Non-pigmented ciliary epithelial cell (primary cell): ENCODE measurements at regions not wholly inside any gene's neighbourhood (a gene's known extent, or its start where the extent isn't known, plus 50 kb on each side); places are given as distances from the start of the nearest gene placed in this dataset.

Experiments used
- DNase-seq: peaks from one replicate; pipeline ENCODE4 v3.0.0-alpha.2; 2010; ENCODE audit warnings: low read depth

DNA sequence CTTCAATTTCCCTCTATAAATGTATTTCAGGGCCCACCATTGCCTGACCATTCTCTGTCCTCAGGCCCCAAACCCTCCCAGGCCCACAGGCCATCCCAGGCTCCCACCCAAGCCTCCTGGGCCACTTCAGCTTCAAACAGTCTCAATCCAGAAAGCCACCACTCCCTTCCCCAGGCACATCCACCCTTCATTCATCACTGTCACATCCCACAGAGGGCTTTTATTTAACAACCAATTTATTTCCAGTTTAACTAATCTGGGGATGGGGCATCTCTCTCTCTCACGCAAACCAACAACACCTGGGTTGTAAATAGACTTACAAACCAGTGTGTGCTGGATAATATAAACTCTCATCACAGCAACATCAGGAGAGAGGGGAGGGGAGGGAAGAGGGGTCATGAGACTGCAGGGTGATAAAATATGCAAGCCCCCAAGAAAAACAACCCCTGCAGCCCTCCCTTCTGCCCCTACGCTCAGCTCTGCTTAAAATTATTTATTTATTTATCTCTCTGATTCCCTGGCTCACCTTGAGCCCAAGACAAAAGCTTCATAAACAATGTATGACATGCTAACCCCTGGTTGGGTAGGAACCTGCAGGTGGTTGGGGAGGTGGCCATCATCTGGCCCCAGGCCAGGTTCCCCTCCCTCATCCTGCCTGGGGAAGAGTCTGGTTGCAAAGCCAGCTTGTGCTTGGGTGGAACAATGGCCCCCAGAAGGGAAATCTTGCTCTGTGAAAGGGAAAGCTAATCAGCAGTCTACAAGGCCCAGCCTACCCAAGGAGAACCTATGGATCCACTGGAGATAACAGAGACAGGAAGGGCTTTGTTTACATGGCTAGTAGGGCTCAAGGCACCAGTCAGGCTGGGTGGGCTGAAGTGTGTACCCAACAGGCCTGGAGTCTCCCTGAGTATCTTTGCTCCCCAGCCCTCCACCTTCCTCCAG lies 359.2 kb downstream of the BUD13 start:
- DNase-seq, result no peak

DNA sequence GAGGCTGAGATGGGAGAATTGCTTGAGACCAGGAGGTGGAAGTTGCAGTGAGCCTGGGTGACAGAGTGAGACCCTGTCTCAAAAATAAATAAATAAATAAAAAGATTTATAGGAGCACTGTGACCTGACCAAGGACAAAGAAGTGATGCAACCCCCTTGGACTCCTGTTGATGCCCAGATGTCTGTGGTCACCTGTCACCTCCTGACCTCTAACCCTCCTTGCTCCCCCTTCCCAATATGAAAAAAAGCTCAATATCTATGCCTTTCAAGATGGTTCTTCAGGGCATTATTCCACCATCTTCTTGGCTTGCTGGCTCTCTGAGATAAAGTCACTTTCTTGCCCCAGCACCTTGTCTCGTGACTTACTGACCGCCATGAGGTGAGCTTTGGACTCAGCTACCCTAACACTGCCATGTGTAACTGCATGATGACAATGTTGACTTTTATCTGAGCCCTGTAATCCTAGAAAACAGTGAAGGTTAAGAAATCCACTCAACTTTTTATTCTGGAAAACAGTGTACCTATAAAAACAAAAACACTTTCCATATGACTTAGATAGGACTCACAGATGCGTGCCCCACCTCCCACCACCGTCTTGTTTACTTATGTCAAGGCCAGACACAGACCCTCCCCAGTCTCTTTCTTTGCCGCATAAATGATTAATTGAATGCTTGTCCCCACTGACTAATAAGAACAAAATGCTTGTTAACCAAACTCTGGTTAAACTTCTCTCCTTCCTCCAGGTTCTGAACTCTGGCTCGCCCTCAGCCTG lies 360.5 kb downstream of the BUD13 start:
- DNase-seq, result no peak

DNA sequence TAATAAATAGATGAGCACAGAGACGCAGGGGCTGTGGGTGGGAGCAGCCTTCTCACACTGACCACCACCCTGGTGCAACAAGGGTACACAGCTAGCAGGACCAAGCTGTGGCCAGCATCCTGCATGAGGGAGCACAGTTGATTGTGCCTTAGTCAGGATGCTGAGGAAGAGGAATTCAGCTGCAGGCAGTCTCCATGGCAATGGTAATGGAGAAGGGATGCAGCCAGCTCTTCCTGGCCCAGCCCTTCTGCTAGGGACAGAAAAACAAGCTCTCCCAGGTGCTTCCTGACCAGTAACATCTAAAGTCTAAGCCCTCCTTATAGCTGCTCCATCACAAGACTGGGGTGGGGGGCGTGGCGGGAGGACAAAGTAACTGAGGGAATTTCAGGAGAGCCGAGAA lies 363.5 kb downstream of the BUD13 start:
- DNase-seq, result no peak

DNA sequence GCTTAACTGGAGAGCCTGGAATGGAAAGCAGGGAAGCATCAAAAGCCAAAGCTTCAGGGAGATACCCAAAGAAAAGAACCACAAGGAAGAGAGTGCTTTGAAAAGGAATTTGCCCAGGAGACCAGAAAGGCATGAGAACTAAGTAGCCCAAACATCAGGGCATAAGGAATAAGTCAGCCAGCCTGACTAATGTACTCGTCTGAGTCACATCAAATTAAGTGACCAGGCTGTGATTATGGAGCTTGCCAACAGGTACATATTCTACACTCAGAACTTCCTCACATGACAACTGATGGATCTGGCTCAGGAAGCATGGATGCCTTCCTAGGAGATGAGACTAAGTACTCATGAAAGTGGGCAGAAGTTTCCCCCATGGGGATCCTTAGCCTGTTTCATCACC lies 366.7 kb downstream of the BUD13 start:
- DNase-seq, result no peak

DNA sequence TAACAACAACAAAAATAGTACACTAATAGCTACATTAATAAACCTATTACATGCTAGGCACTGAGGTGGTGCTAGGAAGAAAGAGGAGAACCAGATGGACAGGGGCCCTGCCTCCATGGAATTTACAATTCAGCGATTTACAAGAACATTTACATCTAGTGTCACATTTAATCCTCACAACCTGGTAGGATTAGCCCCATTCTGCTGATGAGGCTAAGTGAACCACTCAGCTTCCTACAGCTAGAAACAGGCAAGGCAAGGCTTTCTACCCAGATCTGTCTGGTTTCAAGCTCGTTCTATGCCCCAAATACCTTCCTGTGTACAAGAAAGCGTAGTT lies 368.4 kb downstream of the BUD13 start:
- no peak for DNase-seq

DNA sequence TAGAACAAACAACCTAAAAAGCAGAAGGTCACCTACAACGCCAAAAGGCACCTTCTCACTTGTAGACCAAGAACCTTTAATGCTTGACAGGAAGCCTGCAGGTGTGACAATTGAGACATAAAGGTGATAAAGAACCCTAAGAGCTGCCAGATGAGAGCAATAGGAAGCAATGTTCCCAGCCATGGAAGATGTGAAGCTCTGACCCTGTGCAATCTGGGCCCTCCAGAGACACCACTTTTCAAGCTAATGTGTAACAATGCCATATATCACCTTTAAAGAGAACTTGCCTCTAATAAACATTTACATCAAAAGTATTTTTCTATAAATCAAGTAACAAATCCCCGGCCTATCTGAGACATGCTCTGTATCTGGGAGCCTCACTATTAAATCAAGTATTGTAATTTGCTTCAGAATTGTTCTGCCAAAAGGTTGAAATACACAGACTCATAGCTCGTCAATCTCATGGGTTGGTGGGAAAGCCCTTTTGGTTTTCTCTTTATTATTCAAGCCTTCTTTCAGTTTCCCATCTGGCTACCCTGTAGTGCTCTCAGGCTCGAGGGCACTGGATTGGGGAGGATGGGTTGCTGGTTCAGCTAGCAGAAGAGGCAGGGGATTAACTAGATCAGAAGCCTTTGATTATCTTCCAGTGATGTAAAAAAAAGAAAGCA lies 368.9 kb downstream of the BUD13 start:
- DNase-seq, result no peak

DNA sequence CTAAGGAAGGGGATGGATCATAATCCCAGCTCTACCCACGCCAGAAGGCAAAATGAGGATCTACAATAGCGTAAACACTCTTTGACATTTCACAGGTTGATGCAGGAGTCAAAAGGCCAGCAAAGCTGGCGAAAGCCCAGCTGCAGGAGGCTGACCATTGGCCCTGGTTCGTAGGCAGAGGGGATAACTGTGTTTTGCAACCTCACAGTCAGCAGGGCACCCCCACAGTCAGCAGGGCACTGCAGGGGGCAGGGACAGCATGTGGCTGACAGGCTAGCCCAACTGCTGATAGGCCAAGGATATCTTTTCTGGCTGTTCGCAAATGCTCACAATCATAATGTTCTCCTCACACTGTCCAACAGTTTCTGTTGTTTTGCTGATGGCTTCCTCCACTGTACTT lies 372.7 kb downstream of the BUD13 start:
- DNase-seq, result no peak

DNA sequence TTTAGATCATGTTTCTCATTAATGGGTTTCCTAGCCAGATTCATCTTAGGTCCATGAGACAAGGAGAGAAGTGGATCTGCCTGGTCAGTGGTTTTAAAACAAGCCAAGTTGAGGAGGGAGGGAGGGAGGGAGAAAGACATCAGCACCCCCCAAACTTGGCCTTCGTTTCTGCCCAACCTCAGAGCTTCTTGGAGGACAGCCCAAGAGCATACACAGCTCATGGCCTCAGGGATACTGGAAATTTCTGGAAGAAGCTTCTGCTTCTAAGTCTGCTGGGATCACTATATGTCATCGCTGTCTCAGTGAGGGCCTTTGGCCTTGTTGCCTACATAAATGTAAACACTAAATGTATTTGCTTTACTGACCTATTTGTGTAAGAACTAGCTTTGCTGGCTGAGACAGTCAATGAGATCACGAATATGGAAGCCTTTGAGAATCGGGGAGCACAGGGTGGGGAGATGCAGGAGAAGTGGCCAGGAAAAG lies 375.1 kb downstream of the BUD13 start:
- no peak for DNase-seq

DNA sequence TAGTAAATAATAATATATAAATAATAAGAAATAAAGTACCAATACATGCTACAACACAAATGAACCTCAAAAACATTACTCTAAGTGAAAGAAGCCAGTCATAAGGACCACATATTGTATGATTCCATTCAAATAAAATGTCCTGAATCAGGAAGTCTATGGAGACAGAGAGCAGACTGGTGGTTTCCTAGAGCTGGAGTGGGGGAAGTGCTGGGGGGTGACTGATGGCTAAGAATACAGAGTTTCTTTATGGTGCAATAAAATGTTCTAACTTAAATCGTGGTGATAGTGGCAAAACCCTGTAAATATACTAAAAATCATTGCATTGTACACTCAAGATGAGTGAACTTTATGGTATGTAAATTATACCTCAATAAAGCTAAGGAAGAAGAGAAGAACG lies 376.5 kb downstream of the BUD13 start:
- DNase-seq, result no peak

DNA sequence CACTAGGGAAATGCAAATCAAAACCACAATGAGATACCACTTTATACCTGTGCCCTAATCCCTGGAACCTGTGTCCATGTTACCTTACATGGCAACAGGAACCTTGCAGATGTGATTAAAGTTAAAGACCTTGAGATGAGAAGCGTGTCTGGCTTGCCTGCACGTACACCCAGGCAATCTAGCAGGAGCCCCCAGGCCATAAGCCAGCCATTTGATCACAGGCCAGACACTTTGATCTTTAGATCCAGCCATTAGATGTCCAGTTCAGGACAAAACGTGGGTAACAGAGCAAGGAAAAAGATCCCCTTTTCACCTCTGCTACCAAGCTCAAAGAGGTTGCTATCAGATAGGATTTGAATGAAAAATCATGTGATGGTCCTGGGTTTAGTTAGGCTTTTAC lies 378.8 kb downstream of the BUD13 start:
- no peak for DNase-seq

DNA sequence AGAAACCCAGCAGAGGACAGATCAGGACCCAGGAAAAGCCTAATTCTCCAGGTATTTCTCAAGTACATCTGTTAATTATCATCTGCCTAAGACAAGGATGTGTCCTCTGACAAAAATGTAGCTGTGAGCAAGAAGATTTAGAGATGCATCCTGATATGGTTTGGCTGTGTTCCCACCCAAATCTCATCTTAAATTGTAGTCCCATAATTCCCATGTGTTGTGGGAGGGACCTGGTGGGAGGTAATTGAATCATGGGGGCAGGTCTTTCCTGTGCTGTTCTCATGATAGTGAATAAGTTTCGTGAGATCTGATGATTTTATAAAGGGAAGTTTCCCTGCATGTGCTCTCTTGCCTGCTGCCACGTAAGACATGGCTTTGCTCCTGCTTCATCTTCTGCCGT lies 381.8 kb downstream of the BUD13 start:
- DNase-seq, result no peak

DNA sequence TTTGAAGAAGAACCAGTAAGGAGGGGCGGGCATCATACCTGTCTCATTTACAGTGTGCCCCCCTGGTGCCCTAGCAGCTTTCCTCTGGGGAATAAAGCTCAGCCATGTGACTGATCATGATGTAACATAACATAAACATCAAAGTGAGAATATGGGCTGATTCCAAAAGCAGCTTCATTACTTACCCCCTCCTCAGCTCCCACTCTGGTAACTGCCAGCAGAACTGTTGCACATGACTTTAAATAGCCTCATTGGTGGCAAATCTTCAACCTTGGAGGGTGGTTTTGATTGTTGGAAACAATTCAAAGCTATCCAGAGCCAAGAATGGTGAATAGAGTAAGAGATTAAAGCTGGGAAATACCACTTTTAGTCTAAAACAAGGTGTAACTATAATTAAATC lies 384.6 kb downstream of the BUD13 start:
- DNase-seq, result no peak

DNA sequence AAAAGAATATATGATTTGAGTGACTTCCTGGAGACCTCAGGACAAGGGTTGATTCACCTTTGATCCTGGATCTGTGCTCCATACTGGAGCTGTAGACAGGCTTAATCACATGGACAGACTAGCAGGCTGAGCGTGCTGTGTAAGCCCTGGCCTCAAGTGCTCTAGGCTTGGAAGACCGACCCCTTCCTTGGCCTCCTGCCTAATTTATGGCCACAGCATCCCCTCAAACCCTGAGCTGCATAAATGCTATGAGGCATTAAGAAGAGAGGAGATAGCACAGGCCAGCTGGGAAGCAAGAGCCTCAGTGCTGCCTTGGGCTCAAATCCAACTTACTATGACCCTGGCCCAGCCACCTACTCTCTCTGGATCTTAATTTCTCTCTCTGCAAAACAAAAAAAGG lies 385.1 kb downstream of the BUD13 start:
- no peak for DNase-seq

DNA sequence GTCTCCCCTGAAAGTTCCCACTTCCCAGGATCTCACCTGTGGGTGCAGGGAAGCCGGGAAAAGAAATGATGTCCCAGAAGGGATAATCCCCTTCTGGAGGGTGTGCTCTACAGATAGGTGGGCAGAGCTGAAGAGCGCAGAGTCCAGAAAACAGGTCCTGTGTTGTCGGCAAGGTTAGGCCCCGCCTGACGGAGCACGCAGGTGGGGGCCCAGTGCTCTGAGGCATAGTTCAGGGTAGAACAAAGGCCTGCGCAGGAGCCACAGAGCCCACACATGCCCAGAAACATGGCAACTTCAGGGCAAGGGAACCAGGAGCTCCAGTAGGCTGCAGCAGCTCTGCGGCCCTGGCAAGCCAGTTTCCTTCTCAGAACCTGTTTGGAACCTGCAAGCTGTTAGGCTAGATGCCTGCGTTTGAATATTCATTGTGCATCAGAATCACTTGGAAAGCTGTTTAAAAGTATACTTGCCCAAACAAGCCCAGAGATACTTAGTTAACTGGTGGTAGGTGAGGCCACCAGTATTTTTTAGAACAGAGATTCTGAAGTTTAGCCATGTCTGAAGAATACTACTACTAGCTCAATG lies 386.6 kb downstream of the BUD13 start:
- no peak for DNase-seq

DNA sequence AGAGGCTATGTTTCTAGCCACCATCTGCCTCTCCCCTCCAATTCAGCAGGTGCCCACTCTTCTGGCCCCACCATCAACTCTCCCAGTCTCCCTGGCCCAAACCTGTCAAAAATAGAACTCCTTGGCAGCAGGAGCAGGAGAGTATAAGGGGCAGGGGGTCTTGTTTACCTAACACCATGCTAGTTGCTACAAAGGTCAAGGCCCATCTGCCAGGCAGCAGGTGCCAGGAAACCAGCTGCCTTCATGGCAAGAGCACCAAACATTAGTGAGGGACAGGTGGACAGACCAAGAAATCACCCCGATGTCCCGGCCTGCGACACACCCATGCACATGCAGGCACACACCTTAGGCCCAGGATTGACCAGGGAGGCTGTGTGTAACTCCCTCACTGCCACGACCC lies 387.9 kb downstream of the BUD13 start:
- DNase-seq, result no peak

DNA sequence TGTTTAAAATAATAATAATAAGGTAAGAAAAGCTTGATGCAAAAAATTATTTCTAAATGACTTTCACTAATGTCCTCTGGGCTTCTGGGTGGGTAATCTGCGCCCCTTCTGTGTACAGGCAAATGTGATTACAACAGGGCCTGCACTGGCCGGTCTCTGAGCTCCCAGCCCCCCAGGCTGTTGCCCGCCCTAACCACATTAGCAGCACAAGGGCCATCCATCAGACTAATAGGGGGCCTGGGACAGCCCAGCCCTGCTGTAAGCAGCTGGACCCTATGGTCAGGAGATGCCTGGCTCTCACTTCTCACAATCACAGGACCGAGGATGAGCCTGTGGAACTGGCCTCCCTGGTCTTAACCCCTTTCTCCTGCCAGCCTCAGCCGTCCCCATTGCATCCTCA lies 388.4 kb downstream of the BUD13 start:
- no peak for DNase-seq

DNA sequence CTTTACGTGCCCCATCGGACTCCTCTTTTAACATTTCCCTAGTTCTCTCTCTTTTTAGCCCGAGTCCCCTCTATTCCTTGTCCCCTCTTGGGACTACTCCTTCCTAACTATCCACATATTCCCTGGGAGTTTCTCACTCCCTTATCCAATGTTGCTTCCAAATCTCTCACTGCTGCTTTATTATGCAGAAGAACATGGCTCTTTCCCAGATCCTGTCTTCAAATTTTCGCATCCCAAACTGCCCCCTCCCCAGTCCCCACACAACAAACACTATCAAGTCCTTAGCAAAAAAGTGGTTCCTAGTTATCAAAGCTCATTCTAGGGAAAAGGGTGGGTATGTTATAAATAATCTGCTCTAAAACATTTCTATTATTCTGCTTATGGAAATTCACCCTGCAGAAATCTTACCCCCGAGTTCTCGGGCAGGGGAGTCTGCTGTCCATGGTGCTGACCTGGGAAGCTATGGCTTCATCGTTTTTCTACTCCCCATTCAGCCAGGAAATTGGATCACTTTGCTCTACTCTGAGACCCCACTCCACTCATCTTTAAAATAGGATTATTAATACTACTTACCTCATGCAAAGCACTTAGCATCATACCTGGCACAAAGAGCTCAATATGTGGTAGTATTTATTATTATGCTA lies 393.5 kb downstream of the BUD13 start:
- DNase-seq, result no peak

DNA sequence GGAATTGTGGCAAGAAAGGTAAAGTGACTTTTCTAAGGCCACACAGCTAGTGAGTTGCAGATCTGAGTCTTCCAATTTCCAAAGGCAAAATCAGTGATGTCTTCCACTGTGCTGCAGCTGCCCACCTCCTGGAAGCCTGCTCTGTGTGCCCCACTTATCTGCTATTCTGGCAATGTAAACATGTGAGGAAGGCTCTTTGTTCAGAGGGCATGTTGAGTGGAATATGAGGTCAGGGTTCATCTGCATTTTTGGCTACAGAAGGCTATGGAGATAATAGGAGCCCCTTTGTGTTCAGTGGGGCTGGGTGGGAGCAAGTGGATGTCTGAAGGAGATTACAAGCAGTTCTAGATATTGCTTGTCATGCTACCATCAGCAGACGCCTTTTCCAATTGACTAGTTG lies 396.2 kb downstream of the BUD13 start:
- DNase-seq, result no peak

DNA sequence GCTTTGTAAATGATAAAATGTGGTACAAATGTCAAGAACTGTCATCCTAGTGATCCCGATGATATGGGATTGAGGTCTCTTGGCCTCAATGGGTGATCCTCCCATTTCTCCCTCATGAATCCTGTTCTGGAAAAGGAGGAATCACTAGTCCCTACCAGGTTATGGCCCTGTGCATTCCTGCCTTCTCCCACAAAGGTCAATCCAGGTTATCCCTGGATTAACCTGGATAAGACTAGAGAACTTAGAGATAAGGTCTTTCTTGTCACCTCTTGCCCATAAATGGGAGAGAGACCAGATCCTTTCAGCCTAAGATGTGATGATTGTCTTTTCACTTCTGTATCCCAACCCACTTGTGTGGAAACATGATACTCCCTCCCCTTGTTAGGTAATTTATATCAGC lies 396.7 kb downstream of the BUD13 start:
- no peak for DNase-seq

DNA sequence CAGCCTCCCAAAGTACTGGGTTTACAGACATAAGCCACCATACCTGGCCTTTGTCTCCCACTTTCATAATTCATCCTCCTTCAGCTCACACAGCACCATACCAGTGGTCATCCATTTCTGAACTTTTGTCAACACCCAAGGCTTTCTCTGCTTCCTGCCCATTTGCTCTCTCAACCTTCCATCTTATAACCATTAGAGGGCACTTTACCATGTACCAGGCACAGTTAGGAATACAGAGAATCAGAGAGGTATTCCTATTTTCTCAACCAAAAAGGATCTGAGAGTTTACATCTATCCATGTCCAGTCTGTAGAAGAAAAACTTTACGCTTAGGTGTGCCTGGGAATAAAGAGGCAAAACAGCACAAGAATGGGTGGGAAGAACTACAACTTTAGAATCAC lies 397.6 kb downstream of the BUD13 start:
- no peak for DNase-seq

DNA sequence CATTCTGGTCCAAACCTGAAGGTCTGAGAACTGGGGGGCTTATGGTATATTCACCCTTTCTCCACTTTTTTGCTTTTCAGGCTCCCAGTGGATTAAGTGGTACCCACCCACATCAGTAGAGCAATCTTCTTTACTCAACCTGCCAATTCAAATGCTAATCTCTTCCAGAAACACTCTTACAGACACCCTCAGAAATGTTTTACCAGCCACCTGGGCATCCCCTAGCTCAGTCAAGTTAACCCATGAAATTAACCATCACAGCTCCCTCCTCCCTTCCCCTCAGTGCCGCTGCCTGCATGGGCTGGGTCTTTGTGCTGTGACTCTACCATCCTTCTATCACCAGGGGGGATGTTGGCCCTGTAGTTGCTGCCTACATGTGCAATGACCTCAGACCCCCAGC lies 398.7 kb downstream of the BUD13 start:
- DNase-seq, result no peak
